NCI-H2107 treated with DMSO at 0.1 percent for 48 hours (cell line): ENCODE measurements at regions not wholly inside any gene's neighbourhood (a gene's known extent, or its start where the extent isn't known, plus 50 kb on each side); places are given as distances from the start of the nearest gene placed in this dataset.
A peak's percentile ranks its signal among the peaks of the same experiment; 100 is the strongest.
"Not testable (repeated sequence)": the region's sequence is repeated elsewhere in the genome, so short reads cannot be mapped to it uniquely, and the experiment has no call there.

Experiments used
- DNase-seq: peaks from one replicate; lab custom pipeline; 2025; ENCODE audit not compliant: unreplicated experiment; lab: John Stamatoyannopoulos, UW

GRCh38 chr5:50501491-50502228 is 60.6 kb upstream of the EMB start:
- no peak for DNase-seq

- not testable (repeated sequence) for DNase-seq
These were observed 72.0 kb upstream of the EMB start for GRCh38 chr5:50513028-50513457.

DNA sequence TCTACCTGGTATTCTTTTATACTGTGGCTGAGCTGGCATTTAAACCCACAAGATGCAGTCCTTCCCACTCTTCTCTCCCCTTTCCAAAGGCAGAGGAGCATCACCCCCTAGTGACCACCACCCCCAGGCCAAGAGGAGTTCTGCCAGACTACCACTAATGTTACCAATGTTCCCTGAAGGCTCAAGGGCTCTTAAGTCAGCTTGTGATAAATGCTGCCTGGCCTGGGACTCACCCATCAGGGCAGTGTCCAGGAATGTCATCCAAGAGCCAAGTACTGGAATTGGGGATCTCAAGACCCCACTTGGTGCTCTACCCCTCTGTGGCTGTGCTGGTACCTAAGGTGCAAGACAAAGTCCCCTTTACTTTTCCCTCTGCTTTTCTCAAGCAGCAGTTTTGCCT is 80.0 kb upstream of the EMB start:
- not testable (repeated sequence) for DNase-seq

GRCh38 chr5:50527514-50528060 is 86.5 kb upstream of the EMB start:
- DNase-seq: not testable (repeated sequence)

DNA sequence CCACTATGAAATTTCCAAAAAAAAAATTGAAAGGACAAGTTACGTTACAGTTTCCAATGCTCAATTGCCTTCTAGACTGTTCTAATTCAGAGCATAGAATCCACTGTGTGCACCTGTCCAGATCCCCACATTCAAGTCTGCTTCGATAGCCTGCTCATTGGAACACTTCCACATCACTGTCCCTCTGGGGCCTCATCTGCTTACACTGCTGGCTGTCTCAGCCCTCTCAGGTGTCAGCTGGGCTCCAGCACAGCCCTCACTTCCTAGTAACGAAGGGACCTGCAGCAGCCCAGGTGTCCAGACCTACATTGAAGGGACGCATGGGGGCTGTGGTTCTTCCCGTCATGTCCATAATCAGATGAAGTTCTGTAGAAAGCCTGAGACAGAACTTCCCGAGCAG is 94.3 kb upstream of the EMB start:
- DNase-seq: no peak

- not testable (repeated sequence) for DNase-seq
These were observed 96.4 kb upstream of the EMB start for GRCh38 chr5:50537534-50537933.

GRCh38 chr5:50547303-50547702 is 106.2 kb upstream of the EMB start:
- no peak for DNase-seq

DNA sequence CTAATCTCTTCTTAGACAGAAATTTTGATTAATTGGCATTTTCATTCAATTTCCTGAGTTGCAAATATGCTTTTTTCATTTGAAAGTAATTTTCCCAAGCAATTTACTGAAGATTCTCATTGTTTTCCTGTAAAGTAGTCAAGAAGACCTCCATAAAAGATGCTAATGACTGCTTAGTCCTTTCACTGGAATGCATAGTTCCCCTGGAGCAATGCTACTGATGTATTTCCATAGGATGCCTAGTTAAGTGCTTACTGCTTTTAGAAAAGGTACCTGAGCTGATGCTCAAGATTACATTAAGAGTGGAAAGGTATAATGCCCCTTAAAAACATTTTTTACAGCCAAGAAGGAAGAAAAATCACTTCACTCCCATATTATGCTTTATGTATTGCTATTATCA is 109.2 kb upstream of the EMB start:
- DNase-seq: no peak

DNA sequence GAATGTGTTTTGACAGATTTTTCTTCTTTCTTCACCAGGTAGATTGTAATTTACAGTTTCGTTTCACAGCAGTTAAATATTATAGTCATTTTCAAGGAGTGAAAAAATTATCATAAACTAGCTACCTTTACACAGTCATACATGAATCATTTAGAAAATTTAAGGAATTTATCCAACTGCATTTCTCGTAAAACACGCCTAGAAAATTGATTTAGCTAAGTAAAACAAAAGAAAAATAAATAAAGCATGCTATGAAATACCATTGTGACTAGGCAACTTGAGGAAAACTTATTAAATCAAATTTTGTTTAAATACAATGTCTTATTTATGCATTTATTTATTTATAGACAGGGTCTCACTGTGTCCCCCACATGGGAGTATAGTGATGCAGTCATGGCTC is 109.9 kb upstream of the EMB start:
- DNase-seq: no peak

DNA sequence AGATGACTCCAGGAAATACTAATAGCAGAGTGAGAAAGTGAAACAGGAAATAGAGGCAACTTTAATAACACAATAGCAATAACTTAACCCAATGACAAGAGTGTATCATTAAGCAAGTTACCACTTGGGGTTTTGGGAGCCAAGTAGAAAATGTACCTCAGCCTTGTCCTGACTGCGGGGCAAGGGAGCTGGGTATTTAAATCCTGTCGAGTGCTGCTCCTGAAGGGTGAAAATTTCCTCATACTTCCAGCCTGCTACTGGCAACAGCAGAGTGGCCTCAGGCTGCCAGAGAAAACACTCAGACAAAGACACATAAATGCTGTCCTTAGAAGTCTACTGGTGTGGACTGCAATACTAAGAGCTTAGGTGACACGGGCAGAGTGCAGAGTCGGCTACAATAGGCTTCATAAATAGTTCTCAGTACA is 112.5 kb upstream of the EMB start:
- DNase-seq: no peak

GRCh38 chr5:50558640-50559039 is 107.8 kb upstream of the PARP8 start:
- DNase-seq: not testable (repeated sequence)

DNA sequence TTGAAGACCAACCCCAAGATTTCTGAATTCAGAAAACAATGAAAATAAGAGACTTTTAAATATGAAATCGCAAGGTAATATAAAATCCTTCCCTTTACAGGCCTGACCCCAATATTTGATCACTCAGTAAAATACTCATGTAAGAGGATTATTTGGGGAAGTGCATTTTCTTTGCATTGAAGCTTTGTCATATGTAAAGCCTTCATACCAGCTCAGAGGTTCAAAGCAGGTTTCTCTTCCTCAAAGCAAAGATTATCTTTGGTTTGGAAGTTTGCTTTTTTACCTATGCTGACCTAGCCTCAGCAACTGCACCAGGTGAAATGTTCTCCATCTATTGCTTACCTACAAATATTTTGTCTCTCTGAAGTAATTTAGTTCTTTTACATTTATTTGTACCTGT is 106.5 kb upstream of the PARP8 start:
- DNase-seq: no peak

- DNase-seq: no peak
These were observed 103.7 kb upstream of the PARP8 start for GRCh38 chr5:50562694-50563093.

GRCh38 chr5:50564079-50564478 is 102.4 kb upstream of the PARP8 start:
- DNase-seq: no peak

- DNase-seq: no peak
These were observed 101.9 kb upstream of the PARP8 start for GRCh38 chr5:50564558-50564957.

GRCh38 chr5:50574121-50574520 is 92.3 kb upstream of the PARP8 start:
- DNase-seq: peak; percentile 1

GRCh38 chr5:50575740-50576139 is 90.7 kb upstream of the PARP8 start:
- no peak for DNase-seq

- no peak for DNase-seq
These were observed 90.2 kb upstream of the PARP8 start for GRCh38 chr5:50576265-50576664.

DNA sequence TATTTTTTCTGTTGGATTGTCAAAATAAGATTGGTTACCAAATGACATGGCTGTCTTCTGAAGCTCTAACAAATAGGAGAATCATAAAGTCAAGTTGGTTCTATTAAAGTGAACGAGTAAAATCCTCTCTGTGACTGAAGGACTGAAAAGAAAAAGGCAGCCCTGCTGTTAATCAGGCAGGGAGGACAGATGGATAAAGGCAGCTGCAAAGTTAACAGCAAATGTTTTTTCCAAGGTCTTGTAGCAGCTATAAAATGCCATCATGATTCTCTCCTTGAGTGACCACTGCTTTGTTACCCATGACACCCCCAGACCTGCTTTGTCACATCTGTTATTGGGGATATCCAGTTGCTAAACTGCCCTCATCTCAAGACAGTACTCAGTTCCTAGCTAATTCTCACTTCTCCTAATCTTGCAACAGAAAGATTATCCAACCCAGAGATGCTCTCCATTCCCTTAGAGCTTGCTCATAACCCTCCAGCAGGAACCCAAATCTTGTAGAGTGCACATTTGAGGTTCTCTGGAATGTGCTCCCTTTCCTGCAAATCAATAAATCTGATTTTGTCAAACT is 89.7 kb upstream of the PARP8 start:
- no peak for DNase-seq

DNA sequence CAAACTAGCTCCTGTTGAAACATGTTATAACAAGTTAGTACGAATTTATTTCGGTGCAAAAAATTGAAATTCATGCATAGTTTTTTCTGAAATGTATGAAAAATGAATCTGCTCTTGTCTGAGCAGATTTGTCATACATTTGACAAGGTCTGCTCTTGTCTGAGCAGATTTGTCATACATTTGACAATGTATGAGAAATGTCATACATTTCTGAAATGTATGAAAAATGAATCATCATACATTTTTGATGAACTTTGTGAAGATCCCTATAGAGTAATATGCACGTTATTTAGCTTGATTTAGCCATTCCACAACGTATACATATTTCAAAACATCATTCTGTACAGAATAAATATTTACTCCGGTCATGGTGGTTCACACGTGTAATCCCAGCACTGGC is 85.9 kb upstream of the PARP8 start:
- no peak for DNase-seq

GRCh38 chr5:50581845-50582244 is 84.6 kb upstream of the PARP8 start:
- not testable (repeated sequence) for DNase-seq

DNA sequence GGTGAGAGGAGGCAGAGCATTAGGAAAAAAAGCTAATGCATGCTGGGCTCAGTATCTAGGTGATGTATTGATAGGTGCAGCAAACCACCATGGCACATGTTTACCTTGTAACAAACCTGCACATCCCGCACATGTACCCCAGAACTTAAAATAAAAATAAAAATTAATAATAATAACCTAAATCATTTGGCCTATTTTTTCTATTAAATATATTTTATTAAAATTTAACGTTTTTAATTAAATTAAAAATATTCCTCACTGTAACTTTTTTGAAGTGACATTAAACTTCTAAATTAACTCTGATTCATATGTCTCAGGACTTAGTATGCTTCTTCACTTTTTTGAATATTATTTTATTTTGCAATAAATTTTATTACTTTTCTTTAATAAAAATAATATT is 83.7 kb upstream of the PARP8 start:
- no peak for DNase-seq

GRCh38 chr5:50583621-50584020 is 82.8 kb upstream of the PARP8 start:
- DNase-seq: no peak
